HG02763 (cell line): ENCODE measurements at regions not wholly inside any gene's neighbourhood (a gene's known extent, or its start where the extent isn't known, plus 50 kb on each side); places are given as distances from the start of the nearest gene placed in this dataset.

Source experiments
- ATAC-seq: cut with Tn5 transposase; IDR thresholded peaks from one replicate; pipeline ENCODE4 v1.9.1; 2021; ENCODE audit warnings: mild to moderate bottlenecking, moderate library complexity; ENCODE audit not compliant: unreplicated experiment

DNA sequence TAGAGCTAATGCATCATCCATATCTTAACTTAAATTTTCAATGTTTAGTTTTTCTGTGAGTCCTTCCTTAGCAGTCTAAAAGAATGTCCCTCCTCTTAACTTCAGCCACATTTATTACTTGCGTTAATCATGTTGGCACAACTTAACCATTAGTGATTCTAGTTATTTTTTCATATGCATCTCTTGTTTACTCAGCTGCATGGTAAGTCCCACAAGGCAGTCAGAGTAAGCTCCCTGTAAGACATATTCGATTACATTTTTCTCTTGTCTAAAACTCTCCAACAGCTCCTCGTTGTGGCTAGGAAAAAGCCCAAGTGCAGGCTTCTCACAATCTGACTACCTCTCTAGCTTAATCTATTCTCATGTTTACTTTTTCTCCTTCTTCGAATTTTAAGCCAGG lies 2045.3 kb upstream of the PIK3C3 start:
- no peak for ATAC-seq

DNA sequence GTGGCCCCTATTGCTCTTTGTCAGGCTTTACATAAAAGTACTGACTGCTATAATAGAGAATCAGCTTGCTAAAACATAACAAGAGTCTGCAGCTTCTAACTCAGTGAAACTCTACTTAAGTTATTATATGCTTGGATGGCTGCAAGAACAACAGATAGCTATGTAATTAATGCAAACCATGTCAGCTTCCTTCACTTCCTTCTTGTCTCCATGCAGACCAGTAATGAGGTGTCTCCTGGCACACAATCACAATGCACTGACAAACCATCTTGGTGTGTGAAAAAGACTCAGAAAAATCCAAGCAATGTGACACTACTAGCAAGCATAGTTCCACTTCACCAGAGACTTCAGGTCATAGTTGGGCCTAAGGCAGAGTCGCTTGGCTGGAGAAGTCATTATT lies 2068.9 kb upstream of the PIK3C3 start:
- ATAC-seq = no peak

DNA sequence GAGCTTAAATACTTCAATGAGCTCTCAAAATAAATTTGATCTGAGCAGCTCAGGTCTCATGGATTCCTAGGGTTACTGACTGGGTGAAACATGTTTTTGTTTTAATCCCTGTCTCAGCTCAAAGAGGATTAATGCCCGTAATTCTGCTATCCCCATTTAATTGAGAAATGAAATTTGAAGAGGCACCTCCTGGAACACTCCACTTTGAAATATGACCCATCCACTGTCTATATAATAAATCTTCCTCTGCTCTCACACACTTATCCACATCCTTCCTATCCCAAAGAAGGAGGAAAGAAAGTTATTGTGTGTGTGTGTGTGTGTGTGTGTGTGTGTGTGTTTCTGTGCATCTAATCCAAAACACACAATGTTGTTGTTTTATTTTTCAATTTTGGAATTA lies 2082.4 kb upstream of the PIK3C3 start:
- no peak for ATAC-seq

- no peak for ATAC-seq
These were observed 2083.1 kb upstream of the PIK3C3 start for GRCh38 chr18:39871961-39872360.

DNA sequence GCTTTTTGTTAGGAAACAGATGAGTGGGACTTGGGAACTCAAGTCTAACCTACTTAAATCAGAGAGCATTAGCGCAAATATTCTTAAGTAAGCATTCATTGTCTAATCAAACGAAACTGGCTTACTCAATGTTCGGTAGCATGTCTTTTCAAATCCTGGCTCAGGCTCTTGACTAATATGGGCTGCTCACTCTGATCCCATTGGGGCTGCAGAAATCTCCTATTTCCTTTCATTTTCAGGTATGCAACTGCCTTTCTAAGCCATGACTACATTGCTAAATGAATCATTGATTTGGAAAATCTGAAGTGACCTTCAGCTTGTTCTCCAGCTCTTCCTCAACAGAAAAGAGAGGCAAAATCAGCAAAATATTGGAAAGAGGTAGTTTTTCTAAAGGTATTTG lies 2084.4 kb upstream of the PIK3C3 start:
- ATAC-seq = no peak

GRCh38 chr18:39863916-39864315 lies 2091.1 kb upstream of the PIK3C3 start:
- ATAC-seq = no peak

- no peak for ATAC-seq
These were observed 2092.7 kb upstream of the PIK3C3 start for GRCh38 chr18:39862341-39862740.

DNA sequence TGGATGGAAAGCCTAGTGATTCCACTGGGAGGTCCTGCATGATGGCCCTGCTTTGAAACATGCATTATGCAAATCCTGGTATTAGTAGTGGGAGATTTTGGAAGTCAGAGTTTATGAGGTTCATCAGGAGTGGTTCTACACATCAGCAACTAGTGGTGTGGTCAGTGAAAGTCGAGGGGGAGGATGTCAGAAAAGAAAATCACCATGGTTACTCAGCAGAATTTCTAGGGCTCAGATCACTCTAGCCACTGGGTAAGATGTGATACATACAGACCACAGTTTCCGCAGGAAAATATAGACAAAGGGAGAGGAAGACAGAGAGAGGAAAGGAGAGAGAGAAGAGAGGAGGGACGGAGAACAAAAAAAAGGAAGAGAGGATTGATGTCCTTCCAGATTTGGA lies 2100.7 kb upstream of the PIK3C3 start:
- ATAC-seq = no peak

DNA sequence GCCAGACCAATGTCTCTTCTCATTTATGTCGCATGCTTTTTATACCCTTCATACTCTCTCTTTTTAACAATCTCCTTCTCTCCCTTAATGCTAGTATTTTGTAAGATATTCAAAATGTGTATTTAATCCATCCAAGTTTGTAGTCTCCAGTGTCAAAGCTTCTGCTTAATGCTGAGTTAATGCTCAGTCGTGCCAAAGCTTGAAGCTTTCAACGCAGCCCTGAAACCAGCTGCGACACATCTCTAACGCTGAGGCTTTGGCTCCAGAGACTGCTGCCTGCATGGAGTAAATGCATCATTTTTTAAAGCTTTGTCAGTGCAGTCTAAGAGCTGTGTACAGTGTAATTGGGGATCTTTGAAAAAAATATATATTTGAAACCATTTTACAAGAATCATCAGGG lies 2108.8 kb upstream of the PIK3C3 start:
- ATAC-seq = no peak

DNA sequence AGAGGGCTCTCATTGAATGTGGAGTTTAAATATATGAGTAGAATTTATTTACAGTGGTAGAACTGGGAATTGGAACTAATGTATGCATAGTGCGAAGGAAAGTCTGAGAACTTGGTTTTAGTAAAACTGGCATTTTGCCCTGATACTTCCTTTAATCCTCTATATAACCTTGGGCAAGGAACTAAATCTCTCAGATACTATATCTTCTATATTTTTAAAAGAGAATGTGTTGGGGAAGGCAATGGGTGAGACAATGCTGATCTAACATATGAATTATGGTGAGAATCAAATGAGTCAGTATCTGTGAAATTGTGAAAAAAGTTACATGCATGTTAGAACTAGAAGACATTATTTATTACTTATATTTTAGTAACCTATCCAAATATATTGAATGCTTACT lies 2109.4 kb upstream of the PIK3C3 start:
- ATAC-seq = no peak

GRCh38 chr18:39845106-39845505 lies 2109.9 kb upstream of the PIK3C3 start:
- no peak for ATAC-seq

DNA sequence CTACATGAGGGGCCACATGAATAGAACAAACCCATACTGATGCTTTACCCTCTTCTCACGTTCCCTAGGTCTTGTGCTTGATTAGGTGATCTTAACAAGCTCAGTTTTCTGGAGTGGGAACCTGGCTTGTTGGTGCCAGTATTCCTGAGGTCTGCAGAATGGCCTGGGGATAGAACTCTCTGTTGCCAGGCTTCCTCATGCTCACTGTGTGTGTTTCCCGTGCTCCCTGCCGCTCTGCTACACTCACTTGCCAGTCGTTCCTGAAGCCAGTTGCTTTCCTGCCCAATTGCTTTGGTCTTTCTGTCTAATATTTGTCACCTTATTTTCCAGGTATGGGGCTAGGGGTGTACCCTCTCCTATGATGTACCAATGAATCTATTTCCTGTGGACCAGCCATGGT lies 2111.5 kb upstream of the PIK3C3 start:
- ATAC-seq = no peak

DNA sequence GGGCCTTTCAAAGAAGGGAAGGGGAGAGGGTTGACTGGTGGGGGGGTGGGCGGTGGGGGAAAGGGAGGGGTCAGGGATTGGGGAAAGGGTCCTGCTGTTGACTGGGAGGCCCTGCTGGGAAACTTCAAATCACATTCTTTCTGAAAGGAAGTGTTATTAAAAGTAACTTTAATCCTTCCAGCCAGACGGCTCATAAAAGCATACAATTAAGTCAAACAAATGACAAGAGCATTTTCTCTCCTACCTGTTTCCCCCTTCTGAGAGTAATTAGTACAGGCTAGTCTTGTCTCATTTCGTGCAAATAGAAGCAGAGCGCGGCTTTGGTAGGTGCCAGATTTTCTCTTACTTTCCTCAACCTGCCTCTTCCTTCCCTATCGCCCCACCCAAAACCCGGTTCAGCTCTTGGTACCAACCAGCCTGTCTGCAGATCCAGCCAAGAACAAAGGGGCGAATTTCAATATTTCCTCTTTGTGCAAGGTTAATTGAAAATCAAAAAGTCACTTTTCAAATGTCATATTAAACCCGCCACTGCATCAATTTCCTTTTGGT lies 2112.6 kb upstream of the PIK3C3 start:
- no peak for ATAC-seq

- ATAC-seq = no peak
These were observed 2113.3 kb upstream of the PIK3C3 start for GRCh38 chr18:39841482-39842365.

GRCh38 chr18:39840856-39841481 lies 2114.1 kb upstream of the PIK3C3 start:
- ATAC-seq = no peak

- no peak for ATAC-seq
These were observed 2114.6 kb upstream of the PIK3C3 start for GRCh38 chr18:39840406-39840805.

GRCh38 chr18:39839782-39840181 lies 2115.3 kb upstream of the PIK3C3 start:
- ATAC-seq = no peak

DNA sequence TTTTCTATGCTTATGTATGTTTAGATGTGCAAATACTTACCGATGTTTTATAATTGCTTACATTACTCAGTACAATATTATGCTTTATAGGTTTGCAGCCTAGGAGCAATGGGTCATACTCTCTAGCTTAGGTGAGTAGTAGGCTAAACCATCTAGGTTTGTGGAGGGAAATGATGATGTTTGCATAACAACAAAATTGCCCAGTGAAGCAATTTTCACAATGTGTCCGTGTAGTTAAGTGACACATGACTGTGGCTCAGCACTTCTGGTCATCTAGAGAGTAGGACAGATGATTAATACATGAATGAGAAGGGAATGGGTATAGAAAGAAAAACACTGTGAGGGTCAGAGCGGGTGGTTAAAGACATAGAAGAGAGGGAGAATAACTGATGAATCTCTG lies 2116.2 kb upstream of the PIK3C3 start:
- no peak for ATAC-seq

DNA sequence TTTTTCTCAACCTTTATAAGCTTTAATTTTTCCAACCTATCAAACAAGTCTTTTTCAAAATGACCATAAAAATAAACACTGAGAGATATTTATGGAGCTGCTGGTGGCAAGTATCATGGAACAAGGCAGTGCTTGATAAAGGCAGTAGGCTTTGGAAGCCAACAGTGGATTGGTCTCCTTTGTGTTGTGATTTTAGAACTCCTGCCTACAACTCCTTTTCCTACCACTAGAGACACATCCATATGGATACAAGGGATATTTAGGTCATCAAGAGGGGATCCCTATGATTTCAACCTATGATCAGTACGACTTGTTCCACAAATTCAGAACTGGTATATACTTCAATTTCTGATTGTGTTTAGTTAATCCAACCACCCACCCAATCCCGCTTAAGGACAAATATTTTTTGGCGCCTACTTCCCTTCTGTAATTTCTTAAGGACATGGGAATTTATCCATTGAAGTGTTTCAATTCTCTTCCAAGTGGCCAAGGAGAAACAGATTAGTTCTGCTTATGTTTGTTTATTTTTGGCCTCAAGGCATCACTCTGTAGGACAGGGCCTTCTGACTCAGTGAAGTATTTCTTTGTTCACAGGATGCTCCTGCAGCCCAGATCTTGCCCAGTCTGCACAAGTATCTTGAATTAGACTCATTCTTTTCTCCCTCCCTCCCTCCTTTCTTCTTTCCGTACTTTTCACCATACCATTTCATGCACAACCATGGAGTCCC lies 2119.6 kb upstream of the PIK3C3 start:
- no peak for ATAC-seq

DNA sequence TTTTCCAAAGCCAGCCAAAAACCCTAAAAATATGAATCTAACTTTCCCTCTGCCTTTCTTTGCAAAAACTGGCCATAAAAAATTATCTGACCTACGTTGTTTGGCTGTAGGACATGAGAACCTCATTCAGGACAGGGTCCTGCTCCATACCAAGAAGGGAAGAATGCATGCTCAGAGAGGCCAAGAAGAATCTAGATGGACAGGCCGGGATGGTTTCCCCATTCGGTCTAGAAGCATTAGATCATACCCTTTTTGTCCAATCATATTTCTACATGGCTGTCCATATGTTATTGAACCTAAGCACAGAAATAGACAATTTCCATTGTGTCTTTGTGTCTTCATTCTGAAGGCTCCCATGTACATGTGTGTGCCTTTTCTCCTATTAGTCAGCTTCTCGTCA lies 2120.4 kb upstream of the PIK3C3 start:
- no peak for ATAC-seq

DNA sequence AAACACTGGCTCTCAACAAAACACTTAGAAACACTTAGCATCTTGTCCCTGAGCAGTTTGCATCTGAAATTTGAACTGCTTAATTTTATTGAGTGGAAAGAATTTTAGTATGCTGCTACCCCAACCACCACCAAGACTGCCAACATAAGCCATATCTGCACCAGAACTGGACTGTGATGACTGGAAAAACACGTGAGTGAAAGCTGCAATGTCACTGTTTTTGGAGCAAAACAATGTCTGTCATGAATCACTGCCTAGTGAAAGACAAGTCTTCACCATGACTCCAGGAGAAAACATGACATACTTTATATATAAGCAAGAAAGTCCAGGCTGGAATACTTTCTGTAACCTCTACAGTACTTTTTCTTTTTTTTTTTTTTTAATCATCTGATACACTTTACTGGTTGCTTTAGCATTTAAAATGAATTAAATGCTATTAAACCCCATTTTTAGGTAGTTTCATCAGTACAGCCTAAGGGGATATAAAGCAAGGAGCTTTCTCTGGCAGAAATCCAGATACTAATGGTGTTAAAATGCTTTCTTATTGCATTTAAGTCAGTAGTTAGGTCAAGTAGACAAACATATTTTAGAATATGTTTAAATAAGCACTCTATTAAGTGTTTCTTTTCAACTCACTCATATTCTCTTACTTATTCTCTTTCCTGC lies 2129.4 kb upstream of the PIK3C3 start:
- ATAC-seq = no peak
